GM23248 (cell line): ENCODE measurements at regions not wholly inside any gene's neighbourhood (a gene's known extent, or its start where the extent isn't known, plus 50 kb on each side); places are given as distances from the start of the nearest gene placed in this dataset.

ENCODE experiments used
- EZH2 ChIP-seq: fragments of 200-600 bp; sonication (generic); IDR thresholded peaks from 2 replicates; pipeline ENCODE4 v1.6.1; 2018; ENCODE audit warnings: antibody characterized with exemption, mild to moderate bottlenecking; ENCODE audit not compliant: insufficient read depth, poor library complexity, severe bottlenecking
- EZH2phosphoT487 ChIP-seq: fragments of 200-600 bp; sonication (generic); IDR thresholded peaks from 2 replicates; pipeline ENCODE4 v1.6.1; 2018; ENCODE audit warnings: antibody characterized with exemption, moderate library complexity, mild to moderate bottlenecking, low read depth; ENCODE audit not compliant: insufficient read depth

DNA sequence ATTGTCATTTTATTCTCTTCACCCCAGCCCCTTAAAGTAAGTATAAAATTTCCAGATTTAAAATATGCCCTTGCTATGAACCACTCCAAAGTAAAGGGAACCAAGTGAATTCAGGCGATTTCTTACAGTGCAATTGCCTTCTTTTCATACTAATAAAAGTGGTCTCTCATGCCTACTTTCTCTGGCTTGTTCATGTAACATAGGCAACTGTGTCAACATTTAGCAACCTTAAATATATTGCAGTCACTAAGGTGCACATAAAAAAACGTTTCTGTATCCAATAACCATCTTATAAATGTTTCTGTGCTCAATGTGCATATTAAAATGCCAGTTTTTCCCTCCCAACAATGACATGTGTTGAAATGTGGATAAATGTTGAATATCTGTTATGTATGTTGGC lies 271.6 kb upstream of the DCN start:
- no peak for TF ChIP-seq EZH2
- no peak for TF ChIP-seq EZH2phosphoT487
